Sciatic nerve (tissue), 2 donors: ENCODE measurements at regions not wholly inside any gene's neighbourhood (a gene's known extent, or its start where the extent isn't known, plus 50 kb on each side); places are given as distances from the start of the nearest gene placed in this dataset.
"Not testable (repeated sequence)": the region's sequence is repeated elsewhere in the genome, so short reads cannot be mapped to it uniquely, and the experiment has no call there.

Source experiments
- ATAC-seq: fragments of 200-7000 bp; cut with Tn5 transposase; one replicate; pipeline ENCODE4 v1.9.1; 2020; ENCODE audit warnings: mild to moderate bottlenecking, moderate library complexity
- DNase-seq: peaks from one replicate; pipeline ENCODE4 v3.0.0-alpha.2; 2020; ENCODE audit warnings: low spot score
- intact Hi-C: fragments of 100-400 bp; cut with DNase I; formaldehyde crosslinking; loops from one replicate; pipeline ENCODE4 v1.14.2; 2022
- donor health status: DM: no; HTN: no; CAD: no.
- donor health status: DM: no; HTN: no; CAD: no.

- no peak for DNase-seq
- no peak for ATAC-seq
- intact Hi-C loops = no loop called here
These were observed 62.1 kb downstream of the ZWINT start for GRCh38 chr10:56298941-56299340.

- ATAC-seq = no peak
- intact Hi-C loops = no loop called here
- DNase-seq = no peak
These were observed 64.4 kb downstream of the ZWINT start for GRCh38 chr10:56296618-56297017.

- intact Hi-C loops = no loop called here
- DNase-seq (no peak), ATAC-seq (no peak)
These were observed 72.7 kb downstream of the ZWINT start for GRCh38 chr10:56288403-56288802.

GRCh38 chr10:56286096-56286495, 75.0 kb downstream of the ZWINT start:
- DNase-seq (no peak), ATAC-seq (no peak)
- intact Hi-C loops = no loop called here

- DNase-seq = no peak
- no peak for ATAC-seq
- intact Hi-C loops = no loop called here
These were observed 81.8 kb downstream of the ZWINT start for GRCh38 chr10:56279270-56279669.

GRCh38 chr10:56269181-56269580, 91.9 kb downstream of the ZWINT start:
- no peak for DNase-seq
- intact Hi-C loops = no loop called here
- ATAC-seq = no peak

GRCh38 chr10:56266120-56266519, 94.9 kb downstream of the ZWINT start:
- intact Hi-C loops = no loop called here
- ATAC-seq = no peak
- no peak for DNase-seq

- ATAC-seq = no peak
These were observed 102.1 kb downstream of the ZWINT start for GRCh38 chr10:56258991-56259390.

GRCh38 chr10:56258378-56258777, 102.7 kb downstream of the ZWINT start:
- intact Hi-C loops = no loop called here
- DNase-seq = no peak
- no peak for ATAC-seq

More at GRCh38 chr10:56258991-56259390, 102.1 kb downstream of the ZWINT start:
- DNase-seq = no peak
- intact Hi-C loops = no loop called here

- no peak for ATAC-seq
- DNase-seq = no peak
- intact Hi-C loops = no loop called here
These were observed 105.8 kb downstream of the ZWINT start for GRCh38 chr10:56255298-56255697.

GRCh38 chr10:56240471-56240870, 120.6 kb downstream of the ZWINT start:
- DNase-seq (no peak), ATAC-seq (no peak)
- intact Hi-C loops = no loop called here

- intact Hi-C loops = no loop called here
- ATAC-seq = no peak
These were observed 129.6 kb downstream of the ZWINT start for GRCh38 chr10:56231436-56231835.

GRCh38 chr10:56222237-56222636, 138.8 kb downstream of the ZWINT start:
- intact Hi-C loops = no loop called here
- DNase-seq (no peak), ATAC-seq (no peak)

More at GRCh38 chr10:56231436-56231835, 129.6 kb downstream of the ZWINT start:
- DNase-seq = no peak

- DNase-seq (no peak), ATAC-seq (no peak)
- intact Hi-C loops = no loop called here
These were observed 148.1 kb downstream of the ZWINT start for GRCh38 chr10:56212951-56213350.

- ATAC-seq (no peak), DNase-seq (no peak)
- intact Hi-C loops = no loop called here
These were observed 179.5 kb downstream of the ZWINT start for GRCh38 chr10:56181607-56182006.

GRCh38 chr10:56178210-56178609, 182.8 kb downstream of the ZWINT start:
- intact Hi-C loops = no loop called here
- DNase-seq = no peak
- ATAC-seq = no peak

GRCh38 chr10:56155091-56155513, 206.0 kb downstream of the ZWINT start:
- ATAC-seq, DNase-seq, intact Hi-C loops: not testable (repeated sequence)

- no peak for DNase-seq
- ATAC-seq = no peak
- intact Hi-C loops = no loop called here
These were observed 214.3 kb downstream of the ZWINT start for GRCh38 chr10:56146806-56147205.

GRCh38 chr10:56142092-56142728, 218.8 kb downstream of the ZWINT start:
- no peak for DNase-seq
- intact Hi-C loops = no loop called here
- ATAC-seq = no peak

- no peak for DNase-seq
- intact Hi-C loops = no loop called here
- no peak for ATAC-seq
These were observed 221.7 kb downstream of the ZWINT start for GRCh38 chr10:56139405-56139804.

GRCh38 chr10:56135828-56136227, 225.2 kb downstream of the ZWINT start:
- intact Hi-C loops = no loop called here
- DNase-seq = no peak
- no peak for ATAC-seq
